GM12878 (cell line): ENCODE measurements at regions not wholly inside any gene's neighbourhood (a gene's known extent, or its start where the extent isn't known, plus 50 kb on each side); places are given as distances from the start of the nearest gene placed in this dataset.

Experiments
- ATAC-seq: fragments of 200-7000 bp; cut with Tn5 transposase; 3 replicates; pipeline ENCODE4 v1.9.1; 2020; ENCODE audit warnings: mild to moderate bottlenecking, moderate library complexity
- BruUV-seq: library from RNA; stranded (reverse); fragments of 400-500 nt; replicated peaks from 2 replicates; lab custom pipeline; 2021; lab: Mats Ljungman, UMichigan
- CTCF ChIA-PET: fragments of 300-600 bp; sonication (Branson Sonifier 250); formaldehyde crosslinking; extraction: SDS; loops from one replicate; lab custom pipeline; 2021; ENCODE audit warnings: inconsistent platforms; lab: Yijun Ruan, JAX
- POLR2A ChIA-PET: fragments of 350-600 bp; formaldehyde crosslinking; extraction: SDS; loops from one replicate; lab custom pipeline; 2021; ENCODE audit warnings: inconsistent platforms; lab: Charles Lee
- RAD21 ChIA-PET: fragments of 300-600 bp; sonication (Branson Sonifier 250); formaldehyde crosslinking; loops from one replicate; lab custom pipeline; 2023; ENCODE audit warnings: antibody characterized with exemption; ENCODE audit not compliant: unreplicated experiment; lab: Charles Lee
- SMC1A ChIA-PET: fragments of 300-600 bp; sonication (Branson Sonifier 250); formaldehyde crosslinking; loops from one replicate; lab custom pipeline; 2023; ENCODE audit not compliant: unreplicated experiment, uncharacterized antibody; lab: Charles Lee
- DNase-seq: peaks from one replicate; pipeline ENCODE4 v3.0.0-alpha.2; 2011; ENCODE audit warnings: low read depth, low spot score
- FAIRE-seq: peaks from 3 replicates; lab custom pipeline; 2011; peaks lifted over from hg19 to GRCh38; lab: Jason Lieb, UNC
- H2AFZ ChIP-seq: 2 replicates; pipeline ENCODE4 v1.6.0; 2011; ENCODE audit warnings: low read depth, low read length, control low read depth; ENCODE audit not compliant: control insufficient read depth
- H3K27ac ChIP-seq: 2 replicates; pipeline ENCODE4 v1.5.1; 2011; ENCODE audit warnings: control low read depth; ENCODE audit not compliant: control insufficient read depth, insufficient read depth
- H3K27me3 ChIP-seq, 2 experiments: replicated peaks in 1 of 2; 2 replicates each; pipeline versions ENCODE4 v1.6.0 to v1.6.1; 2011; ENCODE audit warnings: low read length in 1 of 2; ENCODE audit not compliant: control insufficient read depth in 2 of 2, insufficient read depth in 2 of 2
- H3K36me3 ChIP-seq, 2 experiments: 2 replicates each; pipeline ENCODE4 v1.5.1; 2011; ENCODE audit warnings: low read length in 1 of 2; ENCODE audit not compliant: control insufficient read depth in 2 of 2, insufficient read depth in 2 of 2
- H3K4me1 ChIP-seq: 2 replicates; pipeline ENCODE4 v1.6.1; 2011; ENCODE audit warnings: mild to moderate bottlenecking, low read length, moderate library complexity, mixed read lengths; ENCODE audit not compliant: control insufficient read depth, insufficient read depth
- H3K4me2 ChIP-seq: 2 replicates; pipeline ENCODE4 v1.6.0; 2011; ENCODE audit warnings: control low read depth; ENCODE audit not compliant: control insufficient read depth, insufficient read depth
- H3K4me3 ChIP-seq: fragments of 200-600 bp; sonication (generic); 2 replicates; pipeline ENCODE4 v1.5.1; 2016
- H3K79me2 ChIP-seq: 2 replicates; pipeline ENCODE4 v1.6.0; 2011; ENCODE audit warnings: low read length; ENCODE audit not compliant: control insufficient read depth, insufficient read depth
- H3K9ac ChIP-seq: 2 replicates; pipeline ENCODE4 v1.8.0; 2011; ENCODE audit warnings: low read length, control low read depth, mixed read lengths; ENCODE audit not compliant: control insufficient read depth, insufficient read depth
- H3K9me3 ChIP-seq: replicated peaks from 3 replicates; pipeline ENCODE4 v1.5.1; 2011; ENCODE audit warnings: mild to moderate bottlenecking, low read length; ENCODE audit not compliant: control insufficient read depth, insufficient read depth
- H4K20me1 ChIP-seq: 2 replicates; pipeline ENCODE4 v1.6.0; 2011; ENCODE audit not compliant: control insufficient read depth, insufficient read depth
- BCL3 ChIP-seq: IDR thresholded peaks from 2 replicates; pipeline ENCODE4 v1.6.1; 2011; ENCODE audit warnings: borderline replicate concordance, low read depth, mild to moderate bottlenecking, moderate library complexity, low read length; ENCODE audit not compliant: insufficient read depth, poor library complexity, severe bottlenecking
- CREB1 ChIP-seq: IDR thresholded peaks from 2 replicates; pipeline ENCODE4 v1.6.1; 2012; ENCODE audit warnings: low read depth, mild to moderate bottlenecking, inconsistent platforms
- NBN ChIP-seq: fragments of 450-650 bp; IDR thresholded peaks from 2 replicates; pipeline ENCODE4 v1.6.1; 2016
- NFIC ChIP-seq: IDR thresholded peaks from 2 replicates; pipeline ENCODE4 v1.6.1; 2012; ENCODE audit warnings: low read depth, mild to moderate bottlenecking, inconsistent platforms, low read length, moderate library complexity
- PBX3 ChIP-seq: IDR thresholded peaks from 2 replicates; pipeline ENCODE4 v1.6.1; 2011; ENCODE audit warnings: mild to moderate bottlenecking, low read depth, low read length, moderate library complexity; ENCODE audit not compliant: insufficient replicate concordance
- SKIL ChIP-seq: fragments of 450-650 bp; IDR thresholded peaks from 2 replicates; pipeline ENCODE4 v1.6.1; 2017; ENCODE audit warnings: mild to moderate bottlenecking, low read depth, inconsistent platforms; ENCODE audit not compliant: poor library complexity, severe bottlenecking
- TCF3 ChIP-seq: IDR thresholded peaks from 2 replicates; pipeline ENCODE4 v1.6.1; 2012; ENCODE audit warnings: low read depth, mild to moderate bottlenecking, low read length, borderline replicate concordance; ENCODE audit not compliant: insufficient read depth
- WGBS: methylation state at CpG from one replicate; pipeline ENCODE4 v1.1.6; 2016; ENCODE audit warnings: low lambda C conversion rate; ENCODE audit not compliant: insufficient replicate concordance, insufficient coverage; ENCODE audit errors: missing lambda C conversion rate; 5-methylcytosine and 5-hydroxymethylcytosine counted together
- in situ Hi-C: fragments of 300-500 bp; cut with MboI; formaldehyde crosslinking; loops from 9 replicates; pipeline ENCODE4 v1.14.3; 2018; ENCODE audit warnings: mixed read lengths
- intact Hi-C: fragments of 100-400 bp; cut with micrococcal nuclease; formaldehyde crosslinking; loops from one replicate; pipeline ENCODE4 v1.14.2; 2022; ENCODE audit not compliant: unreplicated experiment

GRCh38 chr2:10233131-10234012 is 69.3 kb upstream of the HPCAL1 start:
- ATAC-seq = no peak
- RAD21 ChIA-PET = interaction anchor here (0.5 kb wide), 1 partner anchor 143 kb away, joined by 4 read pairs; no protein-coding TSS in a partner anchor
- Histone ChIP-seq H3K9ac (no peak overlapping the region), H3K27ac (no peak overlapping the region), H3K4me1 (no peaks in the 10 kb centered on the region), H3K79me2 (no peaks in the 10 kb centered on the region), H3K4me2 (no peak overlapping the region), H3K36me3 (no peaks in the 10 kb centered on the region), H2AFZ (no peak overlapping the region), H3K9me3 (no peaks in the 10 kb centered on the region), H4K20me1 (no peaks in the 10 kb centered on the region), H3K4me3 (no peak overlapping the region), H3K27me3 (peaks cover 0 to 3% of the 10 kb centered on the region in 2 experiments; a peak in 1 of 4 replicates)
- POLR2A ChIA-PET = no interaction called here
- in situ Hi-C loops (no loop called here), intact Hi-C loops (no loop called here)
- TF ChIP-seq NBN = 0 out of 2 replicates have a peak, but pooled peaks have one; percentile 16
- TF ChIP-seq SKIL = no peak
- 0 out of 2 replicates have a peak, but pooled peaks have one; percentile 0 for TF ChIP-seq TCF3
- no peak for TF ChIP-seq CREB1
- peak; percentile 51; the same call in 1 of the 2 replicates for TF ChIP-seq NFIC
- TF ChIP-seq BCL3 = peak; percentile 87
- TF ChIP-seq PBX3 = peak; percentile 59
- CTCF ChIA-PET = interaction anchor here (0.8 kb wide), 1 partner anchor 177 kb away, joined by 3 read pairs; no protein-coding TSS in a partner anchor
- SMC1A ChIA-PET = interaction anchor here (1.2 kb wide), 1 partner anchor 202 kb away, joined by 3 read pairs; no protein-coding TSS in a partner anchor
- no TSS peak for BruUV-seq
- FAIRE-seq = no peak
- no peak for DNase-seq
- WGBS = 74% methylated on average over 7 of the region's 7 CpGs
